ENCODE measurements at regions not wholly inside any gene's neighbourhood (a gene's known extent, or its start where the extent isn't known, plus 50 kb on each side); places are given as distances from the start of the nearest gene placed in this dataset.

DNA sequence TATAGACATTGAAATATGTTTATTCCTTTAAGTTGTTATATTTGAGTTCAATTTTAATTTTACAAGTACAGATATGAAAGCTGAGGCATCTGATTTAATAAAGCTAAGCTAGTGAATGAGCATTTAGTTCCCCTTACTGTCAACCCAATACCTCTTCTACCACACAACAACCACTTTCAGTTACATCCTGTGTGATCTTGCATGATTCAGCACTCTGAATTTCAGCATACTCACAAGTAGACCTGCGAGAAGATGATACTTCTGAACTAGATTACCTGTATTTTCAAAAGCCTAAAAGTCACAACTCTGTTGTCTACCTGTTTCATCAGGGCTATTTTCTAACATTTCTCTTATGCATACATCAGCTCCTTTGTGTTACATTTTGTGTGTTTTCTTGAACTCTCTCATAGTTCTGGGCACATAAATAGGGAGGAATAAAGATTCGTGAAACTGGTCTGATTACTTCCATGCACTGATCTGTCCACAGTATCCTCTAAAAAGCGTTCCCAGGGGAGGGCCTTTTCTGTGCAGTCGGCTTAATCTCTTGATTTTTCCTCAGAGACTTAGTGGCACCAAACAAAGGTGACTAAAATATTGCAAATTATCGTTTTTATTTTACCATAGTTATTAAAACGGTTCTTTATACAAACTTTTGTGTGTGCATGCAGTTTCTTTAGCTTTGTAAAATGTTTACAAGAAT lies 2025.5 kb upstream of the NUDT12 start:
- TF ChIP-seq CTCF (conservative IDR thresholded peaks at IDR 0.05; ENCODE audit: low read depth, low read length) (no peak), EZH2 (IDR thresholded peaks at IDR 0.05; ENCODE audit: borderline replicate concordance, low read depth, low read length, poor library complexity, severe bottlenecking) (no peak)

All from A673 (cell line).